Cardiac fibroblast (primary cell): ENCODE measurements at regions not wholly inside any gene's neighbourhood (a gene's known extent, or its start where the extent isn't known, plus 50 kb on each side); places are given as distances from the start of the nearest gene placed in this dataset.

Experiments used
- DNase-seq, 2 donors: peaks; one replicate each; pipeline versions ENCODE4 v3.0.0 to v3.0.0-alpha.2; 2010; ENCODE audit warnings: low read depth in 2 of 2
- H3K4me3 ChIP-seq, 2 donors: replicated peaks in 1 of 2; 1 replicate in 1 of 2; 2 replicates in 1 of 2; pipeline ENCODE4 v1.5.1; 2011; ENCODE audit warnings: low read depth in 2 of 2, low read length in 2 of 2, mild to moderate bottlenecking in 2 of 2, moderate library complexity in 1 of 2
- CTCF ChIP-seq: IDR thresholded peaks from one replicate; pipeline ENCODE4 v1.5.1; 2011; ENCODE audit warnings: low read depth, mild to moderate bottlenecking, low read length, inconsistent platforms

DNA sequence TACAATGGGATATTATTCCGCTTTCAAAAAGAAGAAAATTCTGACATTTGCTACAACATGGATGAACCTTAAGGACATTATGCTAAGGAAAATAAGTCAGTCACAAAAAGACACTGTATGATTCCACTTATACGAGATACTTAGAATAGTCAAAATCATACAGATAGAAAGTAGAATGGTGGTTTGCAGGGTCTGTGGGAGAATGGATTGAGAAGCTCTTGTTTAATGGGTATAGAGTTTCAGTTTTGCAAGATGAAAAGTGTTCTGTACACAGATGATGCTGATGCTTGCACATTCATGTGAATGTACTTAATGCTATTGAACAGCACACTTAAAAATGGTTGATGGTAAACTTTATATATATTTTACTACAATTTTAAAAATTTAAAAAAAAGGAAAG lies 2050.7 kb upstream of the WWC1 start:
- no peak for TF ChIP-seq CTCF
- no peak overlapping the region for H3K4me3 ChIP-seq
- DNase-seq: no peak

GRCh38 chr5:166245556-166245955 lies 2045.9 kb upstream of the WWC1 start:
- no peak for TF ChIP-seq CTCF

DNA sequence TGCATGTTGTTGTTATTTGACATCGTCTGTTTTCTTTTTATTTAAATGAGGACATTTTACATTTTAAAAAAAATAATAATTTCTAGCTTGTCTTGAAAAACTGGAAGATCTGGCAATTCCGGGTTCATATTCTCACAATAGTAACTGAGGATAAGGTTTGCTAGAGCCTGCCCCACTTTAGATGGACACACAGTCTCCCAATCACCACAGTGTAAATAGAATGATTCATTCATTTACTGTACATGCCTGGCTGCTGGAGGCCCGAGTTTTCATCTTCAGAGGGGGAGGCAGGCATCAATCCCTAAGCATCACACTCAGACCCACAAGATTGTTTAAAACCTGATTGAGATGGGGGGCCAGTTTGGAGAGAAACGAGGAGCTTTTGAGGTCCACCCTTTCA lies 2039.7 kb upstream of the WWC1 start:
- H3K4me3 ChIP-seq: no peak overlapping the region
- DNase-seq: peak in 1 of 2 donors; percentile 34
- no peak for TF ChIP-seq CTCF

More at GRCh38 chr5:166245556-166245955, 2045.9 kb upstream of the WWC1 start:
- no peak for DNase-seq
- no peak overlapping the region for H3K4me3 ChIP-seq

GRCh38 chr5:166257661-166258060 lies 2033.8 kb upstream of the WWC1 start:
- no peak for TF ChIP-seq CTCF
- no peak overlapping the region for H3K4me3 ChIP-seq
- peak in 1 of 2 donors; percentile 68 for DNase-seq

DNA sequence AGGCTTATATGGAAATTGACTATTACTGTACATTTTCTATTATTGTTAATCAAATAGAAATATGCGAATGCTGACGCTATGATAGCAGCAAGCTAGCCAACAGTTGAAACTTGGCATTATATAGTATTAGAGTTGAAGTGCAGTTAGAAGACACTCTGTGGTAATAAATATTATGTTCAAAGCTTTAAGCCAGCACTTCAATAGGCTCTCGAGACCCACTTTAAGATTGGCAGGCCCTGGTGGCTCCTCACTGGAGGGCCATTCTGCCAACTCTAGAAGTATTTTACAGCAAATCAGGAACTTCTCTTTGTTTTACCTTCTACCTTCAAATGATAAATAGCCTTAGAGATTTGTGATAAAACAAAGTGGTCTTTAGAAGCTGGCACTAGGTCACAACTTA lies 2029.0 kb upstream of the WWC1 start:
- H3K4me3 ChIP-seq: no peak overlapping the region
- no peak for DNase-seq
- no peak for TF ChIP-seq CTCF

- no peak overlapping the region for H3K4me3 ChIP-seq
- no peak for TF ChIP-seq CTCF
- no peak for DNase-seq
These were observed 2023.5 kb upstream of the WWC1 start for GRCh38 chr5:166267907-166268306.

DNA sequence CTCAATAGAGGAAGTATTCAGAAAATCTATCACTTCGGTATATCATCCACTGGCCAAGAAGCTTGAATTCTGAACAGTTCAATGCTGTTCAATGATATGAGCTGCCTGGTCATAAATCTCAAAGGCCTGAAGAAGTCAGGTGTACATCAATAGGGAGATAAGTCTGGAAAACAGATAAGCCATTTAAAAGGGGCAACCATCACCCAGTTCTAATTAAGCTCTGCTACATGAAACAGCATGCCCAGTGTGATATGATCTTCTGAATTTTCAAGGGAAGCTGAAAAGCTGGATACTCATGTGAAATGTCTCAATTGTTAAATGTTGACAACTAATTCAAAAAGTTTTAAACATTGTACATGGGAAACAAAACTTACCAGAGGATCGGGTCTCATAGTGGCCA lies 2020.7 kb upstream of the WWC1 start:
- H3K4me3 ChIP-seq: no peak overlapping the region
- TF ChIP-seq CTCF: no peak

More for the DNA sequence above, 2020.7 kb upstream of the WWC1 start:
- no peak for DNase-seq
